ENCODE measurements at regions not wholly inside any gene's neighbourhood (a gene's known extent, or its start where the extent isn't known, plus 50 kb on each side); places are given as distances from the start of the nearest gene placed in this dataset.

- TF ChIP-seq CTCF (IDR thresholded peaks at IDR 0.05) = no peak
- no peak for DNase-seq (ENCODE audit: low spot score)
- no peak for ATAC-seq (ENCODE audit: low FRiP score)
Measured at GRCh38 chr9:28363151-28363562, 789.9 kb upstream of the C9orf72 start.

GRCh38 chr9:28365020-28365640, 791.8 kb upstream of the C9orf72 start:
- no peak for DNase-seq (ENCODE audit: low spot score)
- ATAC-seq (ENCODE audit: low FRiP score) = no peak
- TF ChIP-seq CTCF (IDR thresholded peaks at IDR 0.05) = no peak

- DNase-seq (ENCODE audit: low spot score) = no peak
- ATAC-seq (ENCODE audit: low FRiP score) = no peak
- no peak for TF ChIP-seq CTCF (IDR thresholded peaks at IDR 0.05)
Measured at GRCh38 chr9:28365728-28366127, 792.4 kb upstream of the C9orf72 start.

GRCh38 chr9:28378231-28378630, 805.0 kb upstream of the C9orf72 start:
- DNase-seq (ENCODE audit: low spot score) (no peak), ATAC-seq (ENCODE audit: low FRiP score) (no peak)
- TF ChIP-seq CTCF (IDR thresholded peaks at IDR 0.05) = no peak

GRCh38 chr9:28379082-28379481, 805.8 kb upstream of the C9orf72 start:
- no peak for ATAC-seq (ENCODE audit: low FRiP score)
- DNase-seq (ENCODE audit: low spot score) = no peak
- no peak for TF ChIP-seq CTCF (IDR thresholded peaks at IDR 0.05)

GRCh38 chr9:28389411-28389810, 816.1 kb upstream of the C9orf72 start:
- TF ChIP-seq CTCF (IDR thresholded peaks at IDR 0.05) = no peak
- ATAC-seq (ENCODE audit: low FRiP score) (no peak), DNase-seq (ENCODE audit: low spot score) (no peak)

GRCh38 chr9:28394774-28395173, 821.5 kb upstream of the C9orf72 start:
- no peak for DNase-seq (ENCODE audit: low spot score)
- ATAC-seq (ENCODE audit: low FRiP score) = no peak
- no peak for TF ChIP-seq CTCF (IDR thresholded peaks at IDR 0.05)
